Caki2 (cell line): ENCODE measurements at regions not wholly inside any gene's neighbourhood (a gene's known extent, or its start where the extent isn't known, plus 50 kb on each side); places are given as distances from the start of the nearest gene placed in this dataset.
A peak's percentile ranks its signal among the peaks of the same experiment; 100 is the strongest.

Source experiments
- DNase-seq: peaks from one replicate; pipeline ENCODE4 v3.0.0-alpha.2; 2015; ENCODE audit warnings: low read depth
- in situ Hi-C: cut with HindIII; loops from 2 replicates; pipeline ENCODE4 v1.10.0; 2016; ENCODE audit warnings: low sequenced_read_pairs, low pct_unique_long_range_greater_than_20kb, mixed read lengths

DNA sequence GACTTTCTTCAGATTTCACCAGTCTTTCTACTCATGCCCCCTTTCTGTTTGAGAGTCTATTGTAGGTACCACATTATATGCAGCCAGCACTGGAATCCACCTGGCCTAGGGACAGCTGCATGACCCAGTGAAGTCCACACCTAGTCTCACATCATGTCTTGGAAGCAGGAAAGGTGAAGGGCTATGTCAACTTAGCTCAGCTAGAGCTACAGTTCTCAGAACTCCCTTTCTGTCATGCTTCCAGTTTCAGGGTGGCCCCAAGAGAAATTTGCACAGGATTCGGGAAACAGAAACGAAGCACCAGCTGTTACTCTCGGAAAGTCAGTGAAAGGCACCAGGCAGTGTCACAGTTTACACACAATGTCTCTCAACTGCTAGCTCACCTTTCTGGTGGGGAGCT is 51.6 kb upstream of the NLRP1 start:
- no peak for DNase-seq
- in situ Hi-C loops = no loop called here

- in situ Hi-C loops = no loop called here
- DNase-seq = no peak
Observed at GRCh38 chr17:5638596-5638995, 54.3 kb upstream of the NLRP1 start.

GRCh38 chr17:5640726-5641125 is 56.4 kb upstream of the NLRP1 start:
- DNase-seq = no peak
- in situ Hi-C loops = no loop called here

DNA sequence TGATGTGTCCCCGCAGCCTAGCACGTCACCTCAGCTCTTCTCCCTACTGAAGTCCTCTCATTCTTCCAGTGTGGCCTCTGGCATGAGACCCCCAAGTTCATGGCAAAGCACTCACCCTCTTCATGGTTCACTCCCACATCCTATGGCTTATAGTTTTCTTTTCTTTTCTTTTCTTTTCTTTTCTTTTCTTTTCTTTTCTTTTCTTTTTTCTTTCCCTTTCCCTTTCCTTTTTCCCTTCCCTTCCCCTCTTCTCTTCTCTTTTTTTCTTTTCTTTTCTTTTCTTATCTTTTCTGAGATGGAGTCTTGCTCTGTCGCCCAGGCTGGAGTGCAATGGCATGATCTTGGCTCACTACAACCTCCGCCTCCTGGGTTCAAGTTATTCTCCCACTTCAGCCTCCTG is 58.4 kb upstream of the NLRP1 start:
- DNase-seq = no peak
- in situ Hi-C loops = no loop called here

DNA sequence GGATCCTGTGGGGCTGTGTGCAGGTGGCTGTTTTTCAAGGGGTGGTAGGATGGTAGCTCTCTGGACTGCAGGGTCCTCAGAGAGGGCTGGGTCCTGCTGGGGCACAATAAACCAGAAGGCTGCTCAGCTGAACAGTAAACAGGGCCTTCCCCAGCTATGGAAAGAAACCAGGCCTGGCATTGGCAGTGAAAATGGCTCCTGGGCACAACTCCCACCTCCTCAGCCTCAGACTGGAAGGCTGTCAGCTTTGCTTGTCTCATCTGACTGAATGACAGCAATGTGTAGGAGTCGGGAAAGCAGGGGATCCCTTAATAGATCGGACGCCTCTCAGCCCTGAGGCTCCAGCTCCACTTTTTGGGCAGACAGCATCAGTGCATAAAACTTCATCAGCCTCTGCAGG is 59.8 kb upstream of the NLRP1 start:
- in situ Hi-C loops = no loop called here
- no peak for DNase-seq

DNA sequence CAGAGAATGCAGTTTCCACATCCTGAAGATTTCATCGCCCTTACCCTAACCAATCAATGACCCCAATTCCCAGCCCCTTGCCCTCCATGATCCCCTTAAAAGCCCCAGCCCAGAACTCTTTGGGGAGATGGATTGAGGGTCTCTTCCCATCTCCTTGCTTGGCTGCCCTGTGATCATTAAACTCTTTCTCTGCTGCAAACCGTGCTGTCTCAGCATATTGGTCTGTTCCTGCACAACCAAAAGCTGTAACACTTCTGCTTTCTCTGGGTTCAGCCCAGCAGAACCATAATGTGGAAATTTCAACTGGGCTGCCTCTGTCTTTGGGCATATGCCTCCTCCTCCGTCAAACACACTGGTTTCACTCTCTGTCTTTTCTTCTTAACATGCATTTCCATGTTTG is 67.0 kb upstream of the NLRP1 start:
- DNase-seq = no peak
- in situ Hi-C loops = no loop called here

GRCh38 chr17:5661491-5662125 is 77.3 kb upstream of the NLRP1 start:
- no peak for DNase-seq
- in situ Hi-C loops = no loop called here

- DNase-seq = peak; percentile 29
- in situ Hi-C loops = no loop called here
Observed at GRCh38 chr17:5662409-5663085, 78.2 kb upstream of the NLRP1 start.

DNA sequence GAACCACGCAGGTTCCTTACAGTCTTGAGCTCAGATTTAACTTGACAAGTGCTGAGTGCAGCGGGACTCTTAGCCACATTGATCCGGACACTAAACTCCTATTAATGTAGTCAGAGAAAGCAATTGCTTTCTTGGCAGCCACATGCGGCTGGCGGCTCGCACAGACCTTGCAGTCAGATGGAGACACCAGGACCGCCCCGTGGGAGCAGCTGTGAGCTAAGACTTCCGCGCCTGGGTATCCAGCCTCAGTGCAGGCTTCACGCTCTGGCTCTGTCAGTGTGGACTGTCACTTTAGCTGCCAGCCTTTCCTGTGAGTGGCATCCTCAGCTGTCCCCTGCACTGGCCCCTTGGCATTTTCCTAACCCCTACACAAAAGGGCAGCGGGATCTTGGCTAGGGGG is 80.9 kb upstream of the NLRP1 start:
- DNase-seq = no peak
- in situ Hi-C loops = no loop called here

GRCh38 chr17:5667871-5668270 is 83.6 kb upstream of the NLRP1 start:
- in situ Hi-C loops = no loop called here
- no peak for DNase-seq

GRCh38 chr17:5668557-5669138 is 84.3 kb upstream of the NLRP1 start:
- in situ Hi-C loops = no loop called here

GRCh38 chr17:5669191-5669590 is 84.9 kb upstream of the NLRP1 start:
- DNase-seq = no peak
- in situ Hi-C loops = no loop called here

More at GRCh38 chr17:5668557-5669138, 84.3 kb upstream of the NLRP1 start:
- DNase-seq = no peak

DNA sequence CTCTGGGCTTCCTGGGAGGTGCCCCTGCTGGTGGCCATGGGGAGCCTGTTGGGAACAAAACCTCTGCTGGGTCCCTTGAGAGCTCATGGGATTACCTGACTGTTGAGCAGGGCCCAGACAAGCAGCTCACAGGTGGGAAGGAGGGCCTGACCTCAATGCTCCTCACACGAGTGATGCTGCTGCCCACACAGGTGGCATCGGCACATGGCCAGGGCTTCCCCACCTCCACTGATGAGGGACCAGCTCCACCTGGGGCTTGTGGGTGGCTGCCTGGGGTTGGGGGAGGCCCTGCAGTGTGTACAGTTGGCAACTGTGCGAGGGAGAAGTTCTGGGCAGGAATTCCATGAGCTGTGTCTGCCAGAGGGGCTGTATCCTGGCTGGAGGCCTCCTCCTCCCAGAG is 87.8 kb upstream of the NLRP1 start:
- in situ Hi-C loops = no loop called here
- no peak for DNase-seq

DNA sequence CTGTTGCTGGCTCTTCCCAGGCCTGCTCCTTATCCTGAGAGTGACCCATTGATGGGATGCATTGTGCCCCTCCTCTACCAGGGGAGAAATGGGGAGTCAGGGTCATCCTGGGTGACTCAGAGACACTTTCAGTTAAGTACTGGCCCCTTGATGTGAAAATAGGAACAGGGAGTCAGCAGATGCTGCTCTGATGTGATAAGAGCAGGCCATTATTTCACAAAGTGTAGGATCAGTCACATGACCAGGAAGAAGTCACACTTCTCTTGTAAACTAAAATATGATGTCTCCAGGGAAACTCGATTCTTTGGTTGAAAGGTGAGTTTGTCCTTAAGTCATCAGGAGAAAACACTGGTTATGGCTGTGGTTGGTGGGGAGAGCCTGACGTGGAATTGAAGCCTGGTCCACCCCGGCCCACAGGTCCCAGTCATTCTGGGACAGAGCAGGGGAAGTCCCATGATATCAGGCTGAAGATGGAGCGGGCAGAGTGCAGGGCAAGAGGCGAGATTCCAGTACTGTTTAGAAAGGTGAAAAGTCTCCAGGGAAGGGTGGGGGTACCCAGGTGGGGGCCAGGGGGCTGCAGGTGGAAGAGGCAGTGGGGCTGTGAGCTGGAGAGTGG is 88.6 kb upstream of the NLRP1 start:
- DNase-seq = no peak
- in situ Hi-C loops = no loop called here

DNA sequence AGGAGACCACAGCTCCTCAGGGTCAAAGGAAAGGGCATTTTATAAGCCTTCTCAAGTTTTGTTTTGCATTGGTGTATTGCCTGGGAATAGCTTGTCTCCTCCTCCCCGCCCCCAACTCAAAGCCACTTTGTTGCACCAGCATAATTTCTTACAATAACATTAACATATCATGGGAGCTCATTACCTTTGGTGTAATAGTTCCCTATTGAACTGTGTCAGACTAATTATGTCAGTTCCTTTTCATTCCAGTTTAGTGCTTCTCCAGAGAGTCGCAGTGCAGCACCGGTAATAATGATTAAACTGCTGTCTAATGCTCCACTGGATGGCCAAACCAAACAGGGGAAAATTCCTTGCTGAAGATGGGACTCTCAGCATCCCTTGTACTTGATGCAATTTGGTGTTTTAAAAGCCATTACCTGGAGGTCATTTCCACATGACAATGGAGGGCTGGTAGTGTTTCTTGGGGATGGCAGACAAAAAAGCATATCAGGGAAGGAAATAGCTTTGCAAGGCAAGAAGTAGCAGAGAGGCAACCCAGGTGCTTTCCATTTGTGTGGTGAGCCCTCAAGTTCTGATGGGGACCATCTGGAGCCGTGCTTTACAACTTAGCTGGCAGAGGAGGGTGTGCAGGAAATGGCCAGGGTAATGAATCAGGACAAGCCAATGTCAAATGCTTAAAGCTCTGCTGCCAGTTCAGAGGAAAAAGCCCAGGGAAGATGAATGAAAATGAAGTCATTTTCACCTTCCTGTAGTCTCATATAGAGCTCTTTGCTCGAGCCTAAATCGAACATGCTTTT is 91.5 kb upstream of the NLRP1 start:
- peak; percentile 49 for DNase-seq
- in situ Hi-C loops = no loop called here

- in situ Hi-C loops = no loop called here
- DNase-seq = no peak
Observed at GRCh38 chr17:5677620-5678019, 93.3 kb upstream of the NLRP1 start.

GRCh38 chr17:5678171-5678570 is 93.9 kb upstream of the NLRP1 start:
- DNase-seq = peak; percentile 33
- in situ Hi-C loops = no loop called here

GRCh38 chr17:5680766-5681165 is 96.5 kb upstream of the NLRP1 start:
- in situ Hi-C loops = no loop called here
- DNase-seq = no peak

DNA sequence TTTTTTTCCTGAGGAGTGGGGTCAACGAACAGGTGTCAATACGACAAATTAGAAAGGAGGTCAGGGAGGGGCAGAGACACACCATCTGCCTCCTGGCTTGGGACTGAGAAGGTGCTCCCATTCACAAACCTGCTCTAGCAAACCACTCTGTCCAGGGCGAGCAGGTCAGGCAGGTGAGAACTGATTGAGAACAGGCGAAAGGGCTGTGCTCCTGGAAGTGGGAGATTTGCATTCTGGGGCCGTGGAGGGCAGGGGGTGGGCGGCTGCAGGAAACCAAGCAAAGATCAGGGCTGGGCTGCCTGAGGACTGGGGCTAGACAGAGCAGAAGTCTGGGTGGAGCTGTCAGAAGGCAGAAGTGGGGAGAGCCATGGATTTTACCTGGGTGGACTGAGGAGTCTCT is 98.9 kb upstream of the NLRP1 start:
- no peak for DNase-seq
- in situ Hi-C loops = no loop called here
